ENCODE measurements at regions not wholly inside any gene's neighbourhood (a gene's known extent, or its start where the extent isn't known, plus 50 kb on each side); places are given as distances from the start of the nearest gene placed in this dataset.
"Not testable (repeated sequence)": the region's sequence is repeated elsewhere in the genome, so short reads cannot be mapped to it uniquely, and the experiment has no call there.

GRCh38 chr12:131312793-131313545, 359.3 kb downstream of the ADGRD1 start:
- H3K4me3 ChIP-seq (ENCODE audit: low read length) = no peak overlapping the region

DNA sequence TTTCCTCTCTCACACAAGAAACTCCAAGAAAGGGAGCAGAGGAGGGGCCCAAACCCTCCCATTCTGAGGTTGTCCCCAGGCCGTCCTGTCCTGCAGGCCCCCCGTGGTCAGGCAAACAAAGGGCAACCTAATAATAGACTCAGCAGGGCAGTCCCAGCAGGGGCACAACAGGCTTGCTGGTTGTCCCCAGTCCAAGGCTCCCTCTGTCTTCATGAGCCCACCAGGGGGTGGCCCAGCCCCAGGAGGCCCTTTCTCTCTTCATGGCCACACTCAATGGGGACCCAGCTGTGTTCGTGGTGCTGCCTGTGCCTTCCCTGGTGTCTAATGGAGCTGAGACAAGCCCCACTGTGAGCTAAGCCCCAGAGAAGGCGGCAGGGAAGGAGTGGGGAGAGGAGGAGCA, 359.9 kb downstream of the ADGRD1 start:
- no peak overlapping the region for H3K4me3 ChIP-seq (ENCODE audit: low read length)
- no peak for TF ChIP-seq ZNF274 (IDR thresholded peaks at IDR 0.05; ENCODE audit: low read depth, low read length)

More at GRCh38 chr12:131312793-131313545, 359.3 kb downstream of the ADGRD1 start:
- no peak for TF ChIP-seq ZNF274 (IDR thresholded peaks at IDR 0.05; ENCODE audit: low read depth, low read length)

DNA sequence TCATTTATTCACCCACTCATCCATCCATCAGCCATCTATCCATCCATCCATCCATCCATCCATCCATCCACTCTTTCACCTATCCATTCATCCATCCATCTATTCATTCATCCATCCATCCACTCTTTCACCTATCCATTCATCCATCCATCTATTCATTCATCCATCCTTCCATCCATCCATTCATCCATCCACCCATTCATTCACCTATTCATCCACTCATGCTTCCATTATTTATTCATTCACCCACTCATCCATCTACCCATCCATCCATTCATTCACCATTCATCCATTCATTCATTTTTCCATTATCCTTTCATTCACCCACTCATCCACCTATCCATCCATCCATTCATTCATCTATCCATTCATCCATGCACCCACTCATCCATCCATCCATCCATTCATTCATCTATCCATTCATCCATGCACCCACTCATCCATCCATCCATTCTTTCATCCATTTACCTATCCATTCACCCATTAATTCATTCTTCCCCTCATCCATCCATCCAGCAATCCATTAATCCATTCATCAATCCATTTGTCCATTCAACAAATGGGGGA, 360.9 kb downstream of the ADGRD1 start:
- TF ChIP-seq ZNF274 (IDR thresholded peaks at IDR 0.05; ENCODE audit: low read depth, low read length) = no peak
- H3K4me3 ChIP-seq (ENCODE audit: low read length) = no peak overlapping the region

- no peak overlapping the region for H3K4me3 ChIP-seq (ENCODE audit: low read length)
- no peak for TF ChIP-seq ZNF274 (IDR thresholded peaks at IDR 0.05; ENCODE audit: low read depth, low read length)
These were observed 361.9 kb downstream of the ADGRD1 start for GRCh38 chr12:131315601-131316000.

GRCh38 chr12:131316388-131316787, 362.7 kb downstream of the ADGRD1 start:
- TF ChIP-seq ZNF274 (IDR thresholded peaks at IDR 0.05; ENCODE audit: low read depth, low read length) = no peak
- no peak overlapping the region for H3K4me3 ChIP-seq (ENCODE audit: low read length)

DNA sequence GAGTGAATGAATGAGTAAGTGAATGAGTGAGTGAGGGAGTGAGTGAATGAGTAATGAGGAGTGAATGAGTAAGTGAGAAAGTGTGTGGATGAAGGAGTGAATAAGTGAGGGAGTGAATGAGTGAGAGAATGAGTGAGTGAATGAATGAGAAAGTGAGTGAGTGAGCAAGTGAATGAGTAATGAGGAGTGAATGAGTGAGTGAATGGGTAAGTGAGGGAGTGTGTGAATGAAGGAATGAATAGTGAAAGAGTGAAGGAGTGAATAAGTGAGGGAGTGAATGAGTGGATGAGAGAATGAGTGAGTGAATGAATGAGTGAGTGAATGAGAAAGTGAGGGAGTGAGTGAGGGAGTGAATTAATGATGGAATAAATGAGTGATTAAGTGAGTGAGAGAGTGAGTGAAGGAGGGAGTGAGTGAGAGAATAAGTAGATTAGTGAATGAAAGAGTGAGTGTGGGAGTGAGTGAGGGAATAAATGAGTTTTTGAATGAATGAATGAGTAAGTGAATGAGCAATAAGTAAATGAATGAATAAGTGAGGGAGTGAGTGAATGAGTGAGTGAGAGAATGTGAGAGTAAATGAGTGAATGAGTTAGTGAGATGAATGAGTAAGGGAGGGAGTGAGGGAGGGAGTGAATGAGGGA, 364.5 kb downstream of the ADGRD1 start:
- H3K4me3 ChIP-seq (ENCODE audit: low read length) = no peak overlapping the region
- no peak for TF ChIP-seq ZNF274 (IDR thresholded peaks at IDR 0.05; ENCODE audit: low read depth, low read length)

- no peak for TF ChIP-seq ZNF274 (IDR thresholded peaks at IDR 0.05; ENCODE audit: low read depth, low read length)
- no peak overlapping the region for H3K4me3 ChIP-seq (ENCODE audit: low read length)
These were observed 368.3 kb downstream of the ADGRD1 start for GRCh38 chr12:131321988-131322387.

GRCh38 chr12:131322460-131322859, 368.8 kb downstream of the ADGRD1 start:
- not testable (repeated sequence) for H3K4me3 ChIP-seq (ENCODE audit: low read length)

GRCh38 chr12:131323879-131324278, 370.2 kb downstream of the ADGRD1 start:
- no peak for TF ChIP-seq ZNF274 (IDR thresholded peaks at IDR 0.05; ENCODE audit: low read depth, low read length)

GRCh38 chr12:131327521-131328488, 374.1 kb downstream of the ADGRD1 start:
- no peak for TF ChIP-seq ZNF274 (IDR thresholded peaks at IDR 0.05; ENCODE audit: low read depth, low read length)
- H3K4me3 ChIP-seq (ENCODE audit: low read length) = no peak overlapping the region

More at GRCh38 chr12:131323879-131324278, 370.2 kb downstream of the ADGRD1 start:
- no peak overlapping the region for H3K4me3 ChIP-seq (ENCODE audit: low read length)

- not testable (repeated sequence) for H3K4me3 ChIP-seq (ENCODE audit: low read length)
These were observed 375.4 kb downstream of the ADGRD1 start for GRCh38 chr12:131328861-131329845.

DNA sequence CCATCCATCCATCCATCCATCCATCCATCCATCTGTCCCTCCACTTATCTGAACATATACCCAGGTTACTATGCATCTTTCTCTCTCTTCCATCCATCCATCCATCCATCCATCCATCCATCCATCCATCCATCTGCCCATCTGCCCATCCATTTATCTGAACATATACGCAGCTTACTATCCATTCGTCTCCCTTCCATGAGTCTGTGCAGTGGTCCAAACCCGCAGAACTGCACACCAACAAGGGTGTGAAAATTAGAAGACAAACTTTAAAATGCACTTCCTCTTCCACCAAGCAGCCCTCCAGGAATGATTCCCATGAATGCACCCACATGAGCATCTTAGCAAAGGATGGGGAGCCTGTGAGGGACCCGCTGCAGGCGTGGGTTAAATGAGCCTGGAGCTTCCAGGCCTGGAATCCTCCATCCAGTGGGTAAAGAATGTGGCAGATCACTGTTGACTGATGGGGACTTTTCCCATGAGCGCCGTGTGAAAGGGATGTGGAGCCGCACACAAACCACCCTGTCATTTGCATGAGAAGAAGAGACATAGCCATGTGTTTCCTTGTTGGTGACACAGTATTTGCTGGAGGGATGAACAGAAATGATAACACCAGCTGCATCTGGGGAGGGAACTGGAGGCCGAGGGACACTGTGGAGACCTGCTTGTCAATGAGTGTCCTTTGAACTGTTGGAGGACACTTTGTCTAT, 376.6 kb downstream of the ADGRD1 start:
- no peak overlapping the region for H3K4me3 ChIP-seq (ENCODE audit: low read length)
- TF ChIP-seq ZNF274 (IDR thresholded peaks at IDR 0.05; ENCODE audit: low read depth, low read length) = no peak

All from GM08714 (cell line).